ENCODE measurements at regions not wholly inside any gene's neighbourhood (a gene's known extent, or its start where the extent isn't known, plus 50 kb on each side); places are given as distances from the start of the nearest gene placed in this dataset.

- Histone ChIP-seq H3K4me1 (ENCODE audit: control insufficient read depth in 5 of 5, insufficient read depth in 5 of 5, low read length in 5 of 5) (peaks cover 0 to 8% (median 0%) of the 10 kb centered on the region in 5 donors), H3K27me3 (ENCODE audit: control insufficient read depth in 3 of 3, insufficient read depth in 3 of 3, low read length in 2 of 3) (no peaks in the 10 kb centered on the region), H3K27ac (ENCODE audit: low read depth in 1 of 2, low read length in 1 of 2) (no peak overlapping the region), H3K9me3 (ENCODE audit: control insufficient read depth in 4 of 4, insufficient read depth in 3 of 4, low read length in 3 of 4) (no peaks in the 10 kb centered on the region), H3K9ac (ENCODE audit: insufficient read depth in 1 of 2, low read length in 2 of 2) (no peak overlapping the region), H3K36me3 (ENCODE audit: control insufficient read depth in 4 of 4, insufficient read depth in 4 of 4, low read length in 4 of 4) (no peaks in the 10 kb centered on the region), H3K4me3 (no peak overlapping the region)
- peak; percentile 19 to 94 (median 88) for DNase-seq
- WGBS, 2 donors, result 16 to 18% methylated on average over 1 of the region's 1 CpG
- ATAC-seq (ENCODE audit: insufficient read depth, low FRiP score), result no peak
- TF ChIP-seq, protein P1, sequence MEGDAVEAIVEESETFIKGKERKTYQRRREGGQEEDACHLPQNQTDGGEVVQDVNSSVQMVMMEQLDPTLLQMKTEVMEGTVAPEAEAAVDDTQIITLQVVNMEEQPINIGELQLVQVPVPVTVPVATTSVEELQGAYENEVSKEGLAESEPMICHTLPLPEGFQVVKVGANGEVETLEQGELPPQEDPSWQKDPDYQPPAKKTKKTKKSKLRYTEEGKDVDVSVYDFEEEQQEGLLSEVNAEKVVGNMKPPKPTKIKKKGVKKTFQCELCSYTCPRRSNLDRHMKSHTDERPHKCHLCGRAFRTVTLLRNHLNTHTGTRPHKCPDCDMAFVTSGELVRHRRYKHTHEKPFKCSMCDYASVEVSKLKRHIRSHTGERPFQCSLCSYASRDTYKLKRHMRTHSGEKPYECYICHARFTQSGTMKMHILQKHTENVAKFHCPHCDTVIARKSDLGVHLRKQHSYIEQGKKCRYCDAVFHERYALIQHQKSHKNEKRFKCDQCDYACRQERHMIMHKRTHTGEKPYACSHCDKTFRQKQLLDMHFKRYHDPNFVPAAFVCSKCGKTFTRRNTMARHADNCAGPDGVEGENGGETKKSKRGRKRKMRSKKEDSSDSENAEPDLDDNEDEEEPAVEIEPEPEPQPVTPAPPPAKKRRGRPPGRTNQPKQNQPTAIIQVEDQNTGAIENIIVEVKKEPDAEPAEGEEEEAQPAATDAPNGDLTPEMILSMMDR (IDR thresholded peaks at IDR 0.05; ENCODE audit: control extremely low read depth, extremely low read depth), result no peak
Measured at GRCh38 chr3:95434491-95434890, 1371.6 kb downstream of the NSUN3 start.

GRCh38 chr3:95437409-95437808 lies 1374.5 kb downstream of the NSUN3 start:
- Histone ChIP-seq H3K9ac (ENCODE audit: insufficient read depth in 1 of 2, low read length in 2 of 2) (no peak overlapping the region), H3K27ac (ENCODE audit: low read depth in 1 of 2, low read length in 1 of 2) (no peak overlapping the region), H3K4me1 (ENCODE audit: control insufficient read depth in 5 of 5, insufficient read depth in 5 of 5, low read length in 5 of 5) (peaks cover 0 to 8% (median 0%) of the 10 kb centered on the region in 5 donors), H3K9me3 (ENCODE audit: control insufficient read depth in 4 of 4, insufficient read depth in 3 of 4, low read length in 3 of 4) (no peaks in the 10 kb centered on the region), H3K4me3 (no peak overlapping the region), H3K27me3 (ENCODE audit: control insufficient read depth in 3 of 3, insufficient read depth in 3 of 3, low read length in 2 of 3) (no peaks in the 10 kb centered on the region), H3K36me3 (ENCODE audit: control insufficient read depth in 4 of 4, insufficient read depth in 4 of 4, low read length in 4 of 4) (no peaks in the 10 kb centered on the region)
- ATAC-seq (ENCODE audit: insufficient read depth, low FRiP score) (no peak), DNase-seq (no peak)
- TF ChIP-seq, protein P1 (IDR thresholded peaks at IDR 0.05; ENCODE audit: control extremely low read depth, extremely low read depth), result no peak

DNA sequence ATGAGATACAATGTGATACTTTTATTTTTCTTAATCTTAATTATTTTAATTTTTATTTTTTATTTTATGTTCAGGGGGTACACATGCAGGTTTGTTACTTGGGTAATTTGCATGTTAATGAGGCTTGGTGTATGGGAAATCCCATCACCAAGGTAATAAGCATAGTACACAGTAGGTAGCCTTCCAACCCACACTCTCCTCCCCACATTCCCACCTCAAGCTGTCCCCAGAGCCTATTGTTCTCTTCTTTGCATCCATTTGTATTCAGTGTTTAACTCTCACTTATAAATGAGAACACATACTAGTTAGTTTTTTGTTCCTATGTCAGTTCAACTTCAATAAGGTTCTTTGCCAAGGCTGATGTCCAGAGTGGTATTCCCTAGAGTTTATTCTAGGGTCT lies 1375.4 kb downstream of the NSUN3 start:
- Histone ChIP-seq H3K4me3 (no peak overlapping the region), H3K36me3 (ENCODE audit: control insufficient read depth in 4 of 4, insufficient read depth in 4 of 4, low read length in 4 of 4) (no peaks in the 10 kb centered on the region), H3K27ac (ENCODE audit: low read depth in 1 of 2, low read length in 1 of 2) (no peak overlapping the region), H3K4me1 (ENCODE audit: control insufficient read depth in 5 of 5, insufficient read depth in 5 of 5, low read length in 5 of 5) (peaks cover 0 to 8% (median 0%) of the 10 kb centered on the region in 5 donors), H3K27me3 (ENCODE audit: control insufficient read depth in 3 of 3, insufficient read depth in 3 of 3, low read length in 2 of 3) (no peaks in the 10 kb centered on the region), H3K9me3 (ENCODE audit: control insufficient read depth in 4 of 4, insufficient read depth in 3 of 4, low read length in 3 of 4) (no peaks in the 10 kb centered on the region), H3K9ac (ENCODE audit: insufficient read depth in 1 of 2, low read length in 2 of 2) (no peak overlapping the region)
- TF ChIP-seq, protein P1 (IDR thresholded peaks at IDR 0.05; ENCODE audit: control extremely low read depth, extremely low read depth), result no peak
- DNase-seq (no peak), ATAC-seq (ENCODE audit: insufficient read depth, low FRiP score) (no peak)

DNA sequence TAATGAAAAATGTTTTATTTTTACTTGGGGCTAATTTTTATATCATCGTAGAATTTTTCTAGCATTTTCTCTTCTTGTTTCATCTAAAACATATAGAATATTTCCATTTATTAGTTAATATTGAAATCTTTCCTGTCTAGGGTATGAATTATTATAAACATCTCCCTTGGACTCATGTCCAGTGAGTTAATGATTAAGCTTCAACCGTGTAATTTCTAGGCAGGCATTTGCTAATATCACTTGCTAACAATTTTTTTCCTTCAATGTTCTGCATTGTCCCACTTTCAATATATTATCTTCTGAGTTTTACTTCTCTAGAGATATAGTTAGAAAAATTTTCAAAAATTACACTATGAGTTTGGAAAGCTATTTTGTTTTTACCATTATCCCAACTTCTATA lies 1371.6 kb upstream of the EPHA6 start:
- 69 to 78% methylated on average over 2 of the region's 2 CpGs for WGBS, 2 donors
- Histone ChIP-seq H3K27ac (ENCODE audit: low read depth in 1 of 2, low read length in 1 of 2) (no peak overlapping the region), H3K27me3 (ENCODE audit: control insufficient read depth in 3 of 3, insufficient read depth in 3 of 3, low read length in 2 of 3) (no peaks in the 10 kb centered on the region), H3K9me3 (ENCODE audit: control insufficient read depth in 4 of 4, insufficient read depth in 3 of 4, low read length in 3 of 4) (no peaks in the 10 kb centered on the region), H3K9ac (ENCODE audit: insufficient read depth in 1 of 2, low read length in 2 of 2) (no peak overlapping the region), H3K4me1 (ENCODE audit: control insufficient read depth in 5 of 5, insufficient read depth in 5 of 5, low read length in 5 of 5) (peaks cover 0 to 3% (median 0%) of the 10 kb centered on the region in 5 donors), H3K36me3 (ENCODE audit: control insufficient read depth in 4 of 4, insufficient read depth in 4 of 4, low read length in 4 of 4) (no peaks in the 10 kb centered on the region), H3K4me3 (no peak overlapping the region)
- ATAC-seq (ENCODE audit: insufficient read depth, low FRiP score), result no peak
- TF ChIP-seq, protein P1 (IDR thresholded peaks at IDR 0.05; ENCODE audit: control extremely low read depth, extremely low read depth), result no peak
- no peak for DNase-seq
